Smooth muscle cell (in vitro differentiated cells): ENCODE measurements at regions not wholly inside any gene's neighbourhood (a gene's known extent, or its start where the extent isn't known, plus 50 kb on each side); places are given as distances from the start of the nearest gene placed in this dataset.
A peak's percentile ranks its signal among the peaks of the same experiment; 100 is the strongest.

Source experiments
- DNase-seq: peaks from one replicate; lab custom pipeline; 2025; ENCODE audit not compliant: unreplicated experiment; lab: John Stamatoyannopoulos, UW
- H2AFZ ChIP-seq: fragments of 200-600 bp; sonication (generic); 2 replicates; pipeline ENCODE4 v1.6.0; 2016; ENCODE audit warnings: antibody characterized with exemption, low read depth, mild to moderate bottlenecking
- H3F3A ChIP-seq: fragments of 200-600 bp; sonication (generic); 2 replicates; pipeline ENCODE4 v1.6.0; 2017; ENCODE audit warnings: antibody characterized with exemption, low read depth
- H3K27ac ChIP-seq: fragments of 200-600 bp; sonication (generic); 2 replicates; pipeline ENCODE4 v1.5.1; 2016; ENCODE audit warnings: low read depth, mild to moderate bottlenecking
- H3K27me3 ChIP-seq: fragments of 200-600 bp; sonication (generic); 2 replicates; pipeline ENCODE4 v1.6.1; 2016; ENCODE audit warnings: low read depth, mild to moderate bottlenecking
- H3K36me3 ChIP-seq: fragments of 200-600 bp; sonication (generic); 2 replicates; pipeline ENCODE4 v1.5.1; 2016; ENCODE audit warnings: low read depth
- H3K4me1 ChIP-seq: fragments of 200-600 bp; sonication (generic); 2 replicates; pipeline ENCODE4 v1.5.1; 2016; ENCODE audit warnings: low read depth
- H3K4me2 ChIP-seq: fragments of 200-600 bp; sonication (generic); 2 replicates; pipeline ENCODE4 v1.6.0; 2016; ENCODE audit warnings: mild to moderate bottlenecking
- H3K4me3 ChIP-seq: fragments of 200-600 bp; sonication (generic); 2 replicates; pipeline ENCODE4 v1.5.1; 2016; ENCODE audit warnings: mild to moderate bottlenecking
- H3K79me2 ChIP-seq: fragments of 200-600 bp; sonication (generic); 2 replicates; pipeline ENCODE4 v1.6.0; 2016; ENCODE audit warnings: low read depth, mild to moderate bottlenecking
- H3K9ac ChIP-seq: fragments of 200-600 bp; sonication (generic); 2 replicates; pipeline ENCODE4 v1.6.0; 2016; ENCODE audit warnings: low read depth
- H3K9me3 ChIP-seq: fragments of 200-600 bp; sonication (generic); replicated peaks from 2 replicates; pipeline ENCODE4 v1.5.1; 2016; ENCODE audit warnings: low read depth
- H4K20me1 ChIP-seq: fragments of 200-600 bp; sonication (generic); 2 replicates; pipeline ENCODE4 v1.6.0; 2016; ENCODE audit warnings: low read depth
- CTCF ChIP-seq: fragments of 200-600 bp; sonication (generic); IDR thresholded peaks from 2 replicates; pipeline ENCODE4 v1.5.1; 2017; ENCODE audit warnings: borderline replicate concordance, mild to moderate bottlenecking, antibody characterized with exemption; ENCODE audit not compliant: insufficient read depth, poor library complexity, severe bottlenecking
- WGBS: methylation state at CpG from one replicate; pipeline ENCODE4 v1.1.7; 2016; ENCODE audit warnings: low lambda C conversion rate; 5-methylcytosine and 5-hydroxymethylcytosine counted together

- Histone ChIP-seq H2AFZ (no peak overlapping the region), H3K4me1 (no peaks in the 10 kb centered on the region), H3K4me2 (no peak overlapping the region), H3K4me3 (no peak overlapping the region), H3K27ac (no peak overlapping the region), H3K9me3 (no peaks in the 10 kb centered on the region), H3F3A (no peaks in the 10 kb centered on the region), H4K20me1 (no peaks in the 10 kb centered on the region), H3K36me3 (no peaks in the 10 kb centered on the region), H3K27me3 (peaks cover 20% of the 10 kb centered on the region), H3K9ac (no peak overlapping the region), H3K79me2 (no peaks in the 10 kb centered on the region)
- WGBS, result 77% methylated on average over 16 of the region's 16 CpGs
- no peak for TF ChIP-seq CTCF
- DNase-seq, result no peak
Measured at GRCh38 chr19:30668521-30669155, 296.5 kb downstream of the ZNF536 start.

GRCh38 chr19:30667746-30668145, 295.6 kb downstream of the ZNF536 start:
- no peak for DNase-seq

GRCh38 chr19:30667227-30667626, 295.0 kb downstream of the ZNF536 start:
- no peak overlapping the region for H3K4me3 ChIP-seq
- H3K9me3 ChIP-seq, result no peaks in the 10 kb centered on the region
- H3F3A ChIP-seq, result no peaks in the 10 kb centered on the region
- H3K79me2 ChIP-seq, result no peaks in the 10 kb centered on the region
- H2AFZ ChIP-seq, result no peak overlapping the region
- no peaks in the 10 kb centered on the region for H3K36me3 ChIP-seq
- H4K20me1 ChIP-seq, result no peaks in the 10 kb centered on the region
- peaks cover 12% of the 10 kb centered on the region for H3K27me3 ChIP-seq
- peaks cover 5% of the 10 kb centered on the region for H3K4me1 ChIP-seq
- H3K4me2 ChIP-seq, result no peak overlapping the region
- H3K9ac ChIP-seq, result no peak overlapping the region
- WGBS, result 93% methylated on average over 7 of the region's 7 CpGs
- no peak for TF ChIP-seq CTCF
- no peak overlapping the region for H3K27ac ChIP-seq
- DNase-seq, result no peak

More at GRCh38 chr19:30667746-30668145, 295.6 kb downstream of the ZNF536 start:
- Histone ChIP-seq H3K27ac (no peak overlapping the region), H4K20me1 (no peaks in the 10 kb centered on the region), H3K27me3 (peaks cover 15% of the 10 kb centered on the region), H3K4me1 (no peaks in the 10 kb centered on the region), H3K4me3 (no peak overlapping the region), H2AFZ (no peak overlapping the region), H3K9ac (no peak overlapping the region), H3F3A (no peaks in the 10 kb centered on the region), H3K36me3 (no peaks in the 10 kb centered on the region), H3K4me2 (no peak overlapping the region), H3K9me3 (no peaks in the 10 kb centered on the region), H3K79me2 (no peaks in the 10 kb centered on the region)
- TF ChIP-seq CTCF, result no peak
- WGBS, result 80% methylated on average over 3 of the region's 3 CpGs

GRCh38 chr19:30666301-30666803, 294.2 kb downstream of the ZNF536 start:
- no peak overlapping the region for H3K4me3 ChIP-seq
- no peak overlapping the region for H3K4me2 ChIP-seq
- H3K36me3 ChIP-seq, result no peaks in the 10 kb centered on the region
- no peaks in the 10 kb centered on the region for H3K79me2 ChIP-seq
- H3K9ac ChIP-seq, result no peak overlapping the region
- peak; percentile 93 for TF ChIP-seq CTCF
- H3K27ac ChIP-seq, result no peak overlapping the region
- no peaks in the 10 kb centered on the region for H3F3A ChIP-seq
- H2AFZ ChIP-seq, result no peak overlapping the region
- H3K4me1 ChIP-seq, result peaks cover 8% of the 10 kb centered on the region
- 4% methylated on average over 9 of the region's 11 CpGs for WGBS
- peaks cover 12% of the 10 kb centered on the region for H3K27me3 ChIP-seq
- no peaks in the 10 kb centered on the region for H4K20me1 ChIP-seq
- DNase-seq, result peak; percentile 9
- no peaks in the 10 kb centered on the region for H3K9me3 ChIP-seq
